IMR-90 (cell line): ENCODE measurements at regions not wholly inside any gene's neighbourhood (a gene's known extent, or its start where the extent isn't known, plus 50 kb on each side); places are given as distances from the start of the nearest gene placed in this dataset.

Experiments
- ATAC-seq: fragments of 200-7000 bp; cut with Tn5 transposase; 2 replicates; pipeline ENCODE4 v1.9.1; 2020; ENCODE audit warnings: low read depth, mild to moderate bottlenecking, moderate library complexity
- BruUV-seq: library from RNA; stranded (reverse); fragments of 400-500 nt; replicated peaks from 2 replicates; lab custom pipeline; 2021; lab: Mats Ljungman, UMichigan
- CTCF ChIA-PET: fragments of 300-600 bp; formaldehyde crosslinking; extraction: SDS; loops from one replicate; lab custom pipeline; 2021; ENCODE audit warnings: antibody characterized with exemption; lab: Yijun Ruan, JAX
- POLR2A ChIA-PET: fragments of 300-600 bp; sonication (Branson Sonifier 250); formaldehyde crosslinking; loops from one replicate; lab custom pipeline; 2022; ENCODE audit warnings: antibody characterized with exemption; ENCODE audit not compliant: unreplicated experiment; lab: Charles Lee
- DNase-seq: peaks from one replicate; pipeline ENCODE4 v3.0.0; 2013
- H2AFZ ChIP-seq: replicated peaks from 2 replicates; pipeline ENCODE3; 2013; ENCODE audit warnings: low read length, mild to moderate bottlenecking; ENCODE audit not compliant: poor library complexity
- H2AK5ac ChIP-seq: 2 replicates; pipeline ENCODE4 v1.6.1; 2013; ENCODE audit warnings: low read depth, low read length, inconsistent platforms
- H2AK9ac ChIP-seq: replicated peaks from 2 replicates; pipeline ENCODE3; 2013; ENCODE audit warnings: mild to moderate bottlenecking, low read depth, low read length, moderate library complexity; ENCODE audit not compliant: poor library complexity
- H2BK120ac ChIP-seq: 2 replicates; pipeline ENCODE4 v1.6.1; 2013; ENCODE audit warnings: low read depth, low read length, inconsistent platforms
- H2BK15ac ChIP-seq: 3 replicates; pipeline ENCODE4 v1.6.1; 2013; ENCODE audit warnings: low read depth, low read length, inconsistent platforms
- H2BK20ac ChIP-seq: 2 replicates; pipeline ENCODE4 v1.6.1; 2013; ENCODE audit warnings: low read depth, mild to moderate bottlenecking, inconsistent platforms, low read length, moderate library complexity
- H2BK5ac ChIP-seq: 2 replicates; pipeline ENCODE4 v1.6.1; 2013; ENCODE audit warnings: mild to moderate bottlenecking, low read depth, low read length, inconsistent platforms; ENCODE audit not compliant: poor library complexity, severe bottlenecking
- H3K14ac ChIP-seq: replicated peaks from 2 replicates; pipeline ENCODE4 v1.6.1; 2013; ENCODE audit warnings: low read depth, low read length, inconsistent platforms
- H3K18ac ChIP-seq: 2 replicates; pipeline ENCODE4 v1.6.1; 2013; ENCODE audit warnings: low read depth, low read length, control low read depth
- H3K23ac ChIP-seq: 2 replicates; pipeline ENCODE4 v1.6.1; 2013; ENCODE audit warnings: low read depth, low read length, inconsistent platforms
- H3K27ac ChIP-seq: 2 replicates; pipeline ENCODE4 v1.5.1; 2013; ENCODE audit warnings: mild to moderate bottlenecking, control low read depth, low read length; ENCODE audit not compliant: insufficient read depth
- H3K27me3 ChIP-seq: 2 replicates; pipeline ENCODE4 v1.6.1; 2013; ENCODE audit warnings: low read length; ENCODE audit not compliant: control insufficient read depth, insufficient read depth
- H3K36me3 ChIP-seq: 2 replicates; pipeline ENCODE4 v1.6.1; 2013; ENCODE audit warnings: low read length, mixed read lengths; ENCODE audit not compliant: control insufficient read depth, insufficient read depth
- H3K4ac ChIP-seq: 2 replicates; pipeline ENCODE4 v1.6.1; 2013; ENCODE audit warnings: low read depth, low read length, inconsistent platforms
- H3K4me1 ChIP-seq: 2 replicates; pipeline ENCODE4 v1.6.1; 2013; ENCODE audit warnings: low read length, mixed read lengths; ENCODE audit not compliant: control insufficient read depth, insufficient read depth
- H3K4me2 ChIP-seq: 2 replicates; pipeline ENCODE4 v1.6.1; 2013; ENCODE audit warnings: low read depth, mild to moderate bottlenecking, control low read depth, low read length, moderate library complexity
- H3K4me3 ChIP-seq: 2 replicates; pipeline ENCODE4 v1.5.1; 2013; ENCODE audit warnings: low read depth, mild to moderate bottlenecking, control low read depth, low read length, moderate library complexity; ENCODE audit not compliant: insufficient read depth
- H3K56ac ChIP-seq: 2 replicates; pipeline ENCODE4 v1.6.1; 2013; ENCODE audit warnings: low read length, inconsistent platforms; ENCODE audit not compliant: insufficient read depth; ENCODE audit errors: extremely low read depth
- H3K79me1 ChIP-seq, 2 experiments: 2 replicates each; pipeline ENCODE4 v1.6.1; 2013; ENCODE audit warnings: low read length in 2 of 2, inconsistent platforms in 1 of 2, low read depth in 1 of 2
- H3K9ac ChIP-seq: 2 replicates; pipeline ENCODE4 v1.6.1; 2013; ENCODE audit warnings: low read depth, low read length, control low read depth
- H3K9me1 ChIP-seq: 2 replicates; pipeline ENCODE4 v1.6.1; 2013; ENCODE audit warnings: low read length, inconsistent platforms; ENCODE audit not compliant: insufficient read depth
- H3K9me3 ChIP-seq: 2 replicates; pipeline ENCODE4 v1.6.1; 2013; ENCODE audit warnings: low read length; ENCODE audit not compliant: control insufficient read depth, insufficient read depth
- H4K20me1 ChIP-seq: 2 replicates; pipeline ENCODE4 v1.6.1; 2013; ENCODE audit warnings: low read length, inconsistent platforms; ENCODE audit not compliant: insufficient read depth
- H4K5ac ChIP-seq: 2 replicates; pipeline ENCODE4 v1.6.1; 2013; ENCODE audit warnings: mild to moderate bottlenecking, low read depth, low read length, control low read depth
- H4K8ac ChIP-seq, 2 experiments: 2 replicates each; pipeline ENCODE4 v1.6.1; 2013; ENCODE audit warnings: low read depth in 2 of 2, low read length in 2 of 2, control low read depth in 1 of 2, inconsistent platforms in 1 of 2
- H4K91ac ChIP-seq: 2 replicates; pipeline ENCODE4 v1.6.1; 2013; ENCODE audit warnings: low read depth, low read length, inconsistent platforms; ENCODE audit not compliant: insufficient read depth
- BHLHE40 ChIP-seq: fragments of 150-350 bp; IDR thresholded peaks from 2 replicates; pipeline ENCODE4 v1.6.1; 2016; ENCODE audit warnings: mild to moderate bottlenecking, low read depth, low read length
- CEBPB ChIP-seq: IDR thresholded peaks from 2 replicates; pipeline ENCODE4 v1.6.1; 2012; ENCODE audit warnings: low read depth, low read length, improper control_type of control experiment
- ELK1 ChIP-seq: fragments of 150-350 bp; IDR thresholded peaks from 2 replicates; pipeline ENCODE4 v1.6.1; 2016; ENCODE audit warnings: low read depth, mild to moderate bottlenecking, low read length, moderate library complexity, borderline replicate concordance
- MAFK ChIP-seq: IDR thresholded peaks from 2 replicates; pipeline ENCODE4 v1.6.1; 2012; ENCODE audit warnings: low read depth, low read length, improper control_type of control experiment
- MXI1 ChIP-seq: IDR thresholded peaks from 2 replicates; pipeline ENCODE4 v1.6.1; 2012; ENCODE audit warnings: low read depth, mild to moderate bottlenecking, low read length, moderate library complexity, borderline replicate concordance
- NFE2L2 ChIP-seq: fragments of 150-350 bp; IDR thresholded peaks from 2 replicates; pipeline ENCODE4 v1.6.1; 2016; ENCODE audit warnings: low read depth, mild to moderate bottlenecking, low read length
- POLR2A ChIP-seq: IDR thresholded peaks from 2 replicates; pipeline ENCODE4 v1.6.1; 2012; ENCODE audit warnings: mild to moderate bottlenecking, low read depth, low read length
- RAD21 ChIP-seq: IDR thresholded peaks from 2 replicates; pipeline ENCODE4 v1.6.1; 2012; ENCODE audit warnings: low read length, improper control_type of control experiment
- RCOR1 ChIP-seq: IDR thresholded peaks from 2 replicates; pipeline ENCODE4 v1.6.1; 2012; ENCODE audit warnings: mild to moderate bottlenecking, low read length, improper control_type of control experiment; ENCODE audit not compliant: insufficient replicate concordance
- RFX5 ChIP-seq: IDR thresholded peaks from 2 replicates; pipeline ENCODE4 v1.8.0; 2012; ENCODE audit warnings: low read depth, mild to moderate bottlenecking, low read length, moderate library complexity
- SMC3 ChIP-seq: fragments of 150-350 bp; IDR thresholded peaks from 2 replicates; pipeline ENCODE4 v1.6.1; 2016; ENCODE audit warnings: low read depth, mild to moderate bottlenecking, antibody characterized with exemption, low read length, moderate library complexity
- WGBS, 2 experiments: methylation state at CpG; one replicate each; pipeline versions ENCODE4 v1.1.5 to v1.1.7; 2013; ENCODE audit warnings: missing lambda C conversion rate in 2 of 2; ENCODE audit not compliant: insufficient read length in 1 of 2; ENCODE audit errors: extremely low coverage in 2 of 2; 5-methylcytosine and 5-hydroxymethylcytosine counted together
- dilution Hi-C: fragments of 300-500 bp; cut with HindIII; formaldehyde crosslinking; loops from one replicate; pipeline ENCODE4 v1.14.3; 2018; ENCODE audit warnings: low sequenced_read_pairs; ENCODE audit not compliant: unreplicated experiment
- in situ Hi-C: fragments of 300-500 bp; cut with MboI; formaldehyde crosslinking; loops from 3 replicates; pipeline ENCODE4 v1.14.3; 2019; ENCODE audit warnings: low sequenced_read_pairs, inconsistent platforms, mixed read lengths
- intact Hi-C: fragments of 100-400 bp; cut with micrococcal nuclease; formaldehyde crosslinking; loops from 2 replicates; pipeline ENCODE4 v1.10.0; 2022
- TF ChIP-seq, protein P1 (sequence below): conservative IDR thresholded peaks from 2 replicates; pipeline ENCODE4 v1.5.1; 2012; ENCODE audit warnings: mild to moderate bottlenecking, low read depth, low read length, improper control_type of control experiment
- TF ChIP-seq, protein P2 (sequence below): fragments of 150-350 bp; IDR thresholded peaks from 2 replicates; pipeline ENCODE4 v1.6.1; 2017; ENCODE audit warnings: mild to moderate bottlenecking, antibody characterized with exemption, low read length, low read depth

DNA sequence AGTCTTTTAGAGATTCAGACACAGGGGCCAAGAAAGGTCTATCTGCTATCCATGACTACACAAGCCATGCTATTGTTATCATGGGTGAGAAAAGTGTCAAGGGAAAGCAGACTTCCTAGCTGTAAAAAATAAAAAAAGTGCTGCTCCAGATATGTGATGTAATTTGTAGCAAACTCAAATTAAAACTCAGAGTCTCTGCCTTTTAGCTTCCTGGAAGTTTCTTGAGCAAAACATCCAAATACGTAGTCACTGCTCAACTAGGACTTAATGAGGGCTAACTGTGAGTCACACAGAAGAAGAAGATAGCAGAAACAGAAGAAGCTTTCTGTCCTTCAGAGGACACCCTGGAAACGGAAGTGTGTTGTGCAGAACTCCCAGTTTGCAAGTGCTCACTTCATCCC is 393.4 kb upstream of the NR2F2 start:
- Histone ChIP-seq H3K18ac (no peak overlapping the region), H3K4me1 (no peaks in the 10 kb centered on the region), H2BK15ac (no peak overlapping the region), H3K4ac (no peak overlapping the region), H4K8ac (no peak overlapping the region), H2BK20ac (no peak overlapping the region), H4K20me1 (no peaks in the 10 kb centered on the region), H3K23ac (no peak overlapping the region), H2AK5ac (no peak overlapping the region), H3K4me3 (no peak overlapping the region), H3K27ac (no peak overlapping the region), H4K91ac (no peak overlapping the region), H2BK5ac (no peak overlapping the region), H3K79me1 (no peaks in the 10 kb centered on the region), H2BK120ac (no peak overlapping the region), H3K9me1 (no peaks in the 10 kb centered on the region), H3K36me3 (no peaks in the 10 kb centered on the region), H3K14ac (no peak overlapping the region), H3K56ac (no peak overlapping the region), H4K5ac (no peak overlapping the region), H2AFZ (no peak overlapping the region), H3K9me3 (0 out of 2 replicates have a peak, but pooled peaks cover 1% of the 10 kb centered on the region), H3K27me3 (no peaks in the 10 kb centered on the region), H3K4me2 (no peak overlapping the region), H3K9ac (no peak overlapping the region), H2AK9ac (no peak overlapping the region)
- dilution Hi-C loops (no loop called here), in situ Hi-C loops (no loop called here), intact Hi-C loops (no loop called here)
- ChIA-PET POLR2A (interaction anchor here (0.6 kb wide), 1 partner anchor 12 kb away, joined by 3 read pairs; no protein-coding TSS in a partner anchor), CTCF (no interaction called here)
- 80% methylated on average over 1 of the region's 2 CpGs; no CpG with 5 or more reads in 1 of the 2 experiments for WGBS, 2 experiments
- no peak for TF ChIP-seq BHLHE40
- no peak for TF ChIP-seq ELK1
- TF ChIP-seq NFE2L2 = no peak
- TF ChIP-seq CEBPB = no peak
- no peak for TF ChIP-seq RFX5
- TF ChIP-seq RCOR1 = no peak
- no peak for TF ChIP-seq SMC3
- TF ChIP-seq POLR2A = no peak
- no peak for TF ChIP-seq MAFK
- no peak for TF ChIP-seq MXI1
- TF ChIP-seq, protein P1, sequence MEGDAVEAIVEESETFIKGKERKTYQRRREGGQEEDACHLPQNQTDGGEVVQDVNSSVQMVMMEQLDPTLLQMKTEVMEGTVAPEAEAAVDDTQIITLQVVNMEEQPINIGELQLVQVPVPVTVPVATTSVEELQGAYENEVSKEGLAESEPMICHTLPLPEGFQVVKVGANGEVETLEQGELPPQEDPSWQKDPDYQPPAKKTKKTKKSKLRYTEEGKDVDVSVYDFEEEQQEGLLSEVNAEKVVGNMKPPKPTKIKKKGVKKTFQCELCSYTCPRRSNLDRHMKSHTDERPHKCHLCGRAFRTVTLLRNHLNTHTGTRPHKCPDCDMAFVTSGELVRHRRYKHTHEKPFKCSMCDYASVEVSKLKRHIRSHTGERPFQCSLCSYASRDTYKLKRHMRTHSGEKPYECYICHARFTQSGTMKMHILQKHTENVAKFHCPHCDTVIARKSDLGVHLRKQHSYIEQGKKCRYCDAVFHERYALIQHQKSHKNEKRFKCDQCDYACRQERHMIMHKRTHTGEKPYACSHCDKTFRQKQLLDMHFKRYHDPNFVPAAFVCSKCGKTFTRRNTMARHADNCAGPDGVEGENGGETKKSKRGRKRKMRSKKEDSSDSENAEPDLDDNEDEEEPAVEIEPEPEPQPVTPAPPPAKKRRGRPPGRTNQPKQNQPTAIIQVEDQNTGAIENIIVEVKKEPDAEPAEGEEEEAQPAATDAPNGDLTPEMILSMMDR = no peak
- TF ChIP-seq, protein P2, sequence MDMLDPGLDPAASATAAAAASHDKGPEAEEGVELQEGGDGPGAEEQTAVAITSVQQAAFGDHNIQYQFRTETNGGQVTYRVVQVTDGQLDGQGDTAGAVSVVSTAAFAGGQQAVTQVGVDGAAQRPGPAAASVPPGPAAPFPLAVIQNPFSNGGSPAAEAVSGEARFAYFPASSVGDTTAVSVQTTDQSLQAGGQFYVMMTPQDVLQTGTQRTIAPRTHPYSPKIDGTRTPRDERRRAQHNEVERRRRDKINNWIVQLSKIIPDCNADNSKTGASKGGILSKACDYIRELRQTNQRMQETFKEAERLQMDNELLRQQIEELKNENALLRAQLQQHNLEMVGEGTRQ = no peak
- no peak for TF ChIP-seq RAD21
- ATAC-seq (no peak), DNase-seq (peak; percentile 36)
- BruUV-seq = no TSS peak
